Epithelial cell of esophagus (primary cell): ENCODE measurements at regions not wholly inside any gene's neighbourhood (a gene's known extent, or its start where the extent isn't known, plus 50 kb on each side); places are given as distances from the start of the nearest gene placed in this dataset.
A peak's percentile ranks its signal among the peaks of the same experiment; 100 is the strongest.

Experiments used
- DNase-seq: peaks from one replicate; pipeline ENCODE4 v3.0.0; 2010; ENCODE audit warnings: low read depth
- H3K4me3 ChIP-seq: 2 replicates; pipeline ENCODE4 v1.5.1; 2011; ENCODE audit warnings: mild to moderate bottlenecking, low read length, control low read depth
- CTCF ChIP-seq: IDR thresholded peaks from 2 replicates; pipeline ENCODE4 v1.5.1; 2011; ENCODE audit warnings: low read depth, mild to moderate bottlenecking, low read length, control low read depth, inconsistent platforms; ENCODE audit not compliant: insufficient read depth; ENCODE audit errors: missing control alignments

DNA sequence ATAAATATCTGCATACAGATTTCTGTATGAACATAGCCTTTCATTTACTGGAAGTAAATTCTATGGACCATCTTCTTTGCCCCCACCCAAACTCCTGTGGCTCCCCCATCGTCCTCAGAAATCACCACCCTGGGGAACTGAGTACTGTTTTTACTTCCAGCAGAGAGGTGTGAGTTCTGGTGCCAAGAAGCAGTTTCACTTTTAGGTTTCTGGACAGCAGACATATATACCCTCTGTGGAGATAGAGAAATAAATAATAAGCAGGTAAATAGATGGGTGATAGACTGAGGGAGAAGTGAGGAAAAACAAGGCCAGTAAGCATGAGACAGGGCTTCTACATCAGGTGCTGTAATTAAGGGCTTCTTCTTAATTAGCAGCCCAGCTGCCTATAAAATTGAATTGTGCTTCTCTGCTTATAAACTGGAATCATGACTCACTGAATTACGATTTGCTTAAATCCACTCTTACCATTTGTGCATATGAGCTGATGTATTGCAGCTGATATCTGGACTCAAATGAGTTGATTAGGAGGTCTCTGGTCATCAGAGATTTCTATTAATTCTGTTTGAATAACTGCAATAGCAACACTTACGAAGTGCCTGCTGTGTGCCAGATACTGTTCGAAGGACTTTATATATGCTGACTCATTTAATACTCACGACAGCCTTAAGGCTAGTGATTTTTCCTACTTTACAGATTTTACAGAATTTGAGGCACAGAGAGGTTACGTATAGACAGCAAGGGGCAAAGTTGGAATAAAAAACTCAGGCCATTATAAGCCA, 60.8 kb upstream of the DHX15 start:
- no peak for TF ChIP-seq CTCF
- peak; percentile 37 for DNase-seq
- no peak overlapping the region for H3K4me3 ChIP-seq

- no peak for TF ChIP-seq CTCF
- DNase-seq, result no peak
- no peak overlapping the region for H3K4me3 ChIP-seq
These were observed 61.6 kb upstream of the DHX15 start for GRCh38 chr4:24645765-24646550.

DNA sequence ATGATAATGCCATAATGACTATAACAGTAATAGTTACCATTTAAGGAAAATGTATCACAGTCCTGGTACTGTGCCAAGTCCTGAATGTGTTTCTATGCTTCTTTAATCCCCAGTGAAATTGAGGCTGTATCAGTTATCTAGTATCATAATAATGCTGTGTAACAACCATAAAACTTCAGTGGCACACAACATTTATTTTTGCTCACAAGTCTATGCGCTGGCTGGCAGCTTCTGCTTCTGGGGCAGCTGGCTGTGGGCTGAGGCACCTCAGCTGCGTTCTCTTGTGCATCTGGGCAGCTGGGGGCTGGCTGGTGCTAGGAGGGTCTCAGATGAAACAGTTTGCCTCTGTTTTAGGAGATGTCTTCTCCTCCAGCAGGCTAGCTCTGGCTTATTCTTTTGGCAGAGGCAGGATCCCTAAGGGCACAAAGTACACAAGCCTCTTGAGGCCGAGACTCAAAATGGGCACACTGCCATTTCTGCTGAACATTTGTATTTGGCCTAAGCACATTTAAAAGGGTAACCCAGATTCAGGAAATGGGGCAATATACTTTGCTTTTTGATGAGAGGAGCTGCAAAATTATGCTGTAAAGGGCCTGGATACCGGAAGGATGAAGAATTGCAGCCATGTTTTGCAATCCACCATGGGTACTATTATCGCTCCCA, 62.6 kb upstream of the DHX15 start:
- H3K4me3 ChIP-seq, result no peak overlapping the region
- no peak for DNase-seq
- TF ChIP-seq CTCF, result no peak

DNA sequence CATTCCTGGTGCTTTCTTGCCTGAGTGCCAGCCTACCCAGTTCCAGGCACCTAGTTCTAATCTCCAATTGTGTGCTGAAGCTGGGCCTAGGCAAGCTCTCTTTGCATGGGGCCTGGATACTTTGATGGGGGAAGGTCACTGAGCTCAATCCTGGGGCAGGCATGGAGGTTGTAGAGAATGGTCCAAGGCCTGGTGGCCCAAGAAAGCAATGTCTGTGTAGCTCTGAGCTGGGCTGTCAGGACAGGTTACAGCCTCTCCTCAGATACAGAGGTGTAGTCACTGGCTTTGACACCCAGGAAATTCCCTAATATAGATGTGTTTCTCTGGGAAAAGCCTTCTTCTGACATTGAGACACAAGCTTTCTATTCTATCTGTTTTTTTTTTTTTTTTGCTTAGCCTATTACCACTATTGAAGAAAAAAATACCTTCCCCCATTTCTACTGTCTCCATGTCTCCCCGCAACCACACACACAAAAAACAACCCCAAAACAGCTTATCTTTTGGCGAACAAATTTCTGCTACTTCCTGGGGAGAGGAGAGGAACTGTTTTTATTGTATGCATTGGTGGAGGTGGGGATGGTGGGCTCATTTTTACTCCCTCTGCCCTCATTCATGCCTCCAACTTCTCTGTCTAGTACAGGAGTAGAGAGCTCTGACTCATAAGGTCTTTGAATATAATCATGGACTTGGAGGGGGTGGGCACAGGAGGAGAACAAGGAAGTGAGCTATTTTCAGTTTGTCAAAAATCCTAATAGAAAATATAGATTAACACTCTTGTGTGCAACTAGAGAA, 66.7 kb upstream of the DHX15 start:
- H3K4me3 ChIP-seq, result no peak overlapping the region
- no peak for DNase-seq
- no peak for TF ChIP-seq CTCF

DNA sequence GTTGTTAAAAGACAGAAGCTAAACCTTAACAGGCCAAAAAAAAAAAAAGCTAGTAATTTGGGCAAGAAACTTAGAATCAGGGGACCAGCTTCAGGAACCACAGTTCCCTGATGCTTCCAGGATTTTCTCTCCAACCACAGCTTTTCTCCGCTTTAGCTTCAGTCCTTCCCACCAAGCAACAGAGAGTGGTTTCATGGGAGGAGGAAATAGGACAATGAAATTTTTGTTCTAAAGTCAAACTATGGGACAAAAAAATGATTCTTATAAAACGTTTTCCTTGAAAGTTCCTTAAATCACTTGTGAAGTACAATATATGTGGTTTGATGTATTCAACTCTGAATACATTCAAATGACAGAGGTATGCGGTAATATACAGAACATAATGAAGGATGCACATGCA, 71.0 kb upstream of the DHX15 start:
- no peak for DNase-seq
- H3K4me3 ChIP-seq, result no peak overlapping the region
- TF ChIP-seq CTCF, result no peak

DNA sequence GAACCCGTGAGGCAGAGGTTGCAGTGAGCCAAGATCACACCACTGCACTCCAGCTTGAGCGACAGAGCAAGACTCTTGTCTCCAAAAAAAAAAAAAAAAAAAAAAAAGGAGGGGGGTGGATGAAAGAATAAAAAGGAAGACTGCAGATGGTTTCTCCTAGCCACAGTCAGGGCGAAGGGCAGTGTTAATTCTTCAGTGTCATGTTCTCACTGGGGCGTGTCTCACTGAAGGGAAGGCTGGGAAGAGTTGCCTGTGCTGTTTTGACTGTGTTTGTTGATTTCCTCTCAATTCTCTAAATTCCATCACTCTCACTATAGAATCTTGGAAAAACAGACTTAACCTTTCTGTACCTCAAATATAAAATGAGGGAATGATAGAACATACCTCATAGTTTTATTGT, 71.6 kb upstream of the DHX15 start:
- no peak for TF ChIP-seq CTCF
- no peak overlapping the region for H3K4me3 ChIP-seq
- no peak for DNase-seq
